DOHH2 (cell line): ENCODE measurements at regions not wholly inside any gene's neighbourhood (a gene's known extent, or its start where the extent isn't known, plus 50 kb on each side); places are given as distances from the start of the nearest gene placed in this dataset.

ENCODE experiments used
- CTCF ChIP-seq: fragments of 200-600 bp; sonication (generic); IDR thresholded peaks from one replicate; pipeline ENCODE4 v1.5.1; 2014; ENCODE audit warnings: antibody characterized with exemption, mild to moderate bottlenecking, low read depth, low read length; ENCODE audit not compliant: poor library complexity, severe bottlenecking
- EZH2phosphoT487 ChIP-seq: fragments of 200-600 bp; sonication (generic); IDR thresholded peaks from 2 replicates; pipeline ENCODE4 v1.6.1; 2017; ENCODE audit warnings: borderline replicate concordance, mild to moderate bottlenecking, antibody characterized with exemption, low read length, moderate library complexity, mixed read lengths

- TF ChIP-seq CTCF (no peak), EZH2phosphoT487 (no peak)
These were observed 116.3 kb downstream of the ANKRD60 start for GRCh38 chr20:58112017-58112781.
